T-cell (primary cell): ENCODE measurements at regions not wholly inside any gene's neighbourhood (a gene's known extent, or its start where the extent isn't known, plus 50 kb on each side); places are given as distances from the start of the nearest gene placed in this dataset.
"Not testable (repeated sequence)": the region's sequence is repeated elsewhere in the genome, so short reads cannot be mapped to it uniquely, and the experiment has no call there.

Source experiments
- ATAC-seq, 4 experiments: fragments of 200-7000 bp in 3 of 4; fragments of 150-1000 bp in 1 of 4; cut with Tn5 transposase; replicated peaks in 1 of 4; 1 replicate in 3 of 4; 2 replicates in 1 of 4; pipeline ENCODE4 v1.10.0; 2021; ENCODE audit warnings: moderate library complexity in 3 of 4, mild to moderate bottlenecking in 2 of 4, moderate number of reproducible peaks in 1 of 4
- CTCF ChIA-PET, 2 donors: fragments of 300-600 bp; sonication (Branson Sonifier 250); formaldehyde crosslinking; loops; one replicate each; lab custom pipeline; 2022; ENCODE audit warnings: antibody characterized with exemption in 2 of 2; lab: Charles Lee
- POLR2A ChIA-PET, 2 donors: fragments of 300-600 bp; sonication (Branson Sonifier 250); formaldehyde crosslinking; loops; one replicate each; lab custom pipeline; 2022; ENCODE audit warnings: antibody characterized with exemption in 2 of 2; lab: Charles Lee
- DNase-seq, 35 experiments: peaks; one replicate each; pipeline versions ENCODE4 v3.0.0 to v3.0.0-alpha.2; 2013 to 2023
- H3K27ac ChIP-seq: one replicate; pipeline ENCODE4 v1.5.1; 2013; ENCODE audit warnings: low read length
- H3K27me3 ChIP-seq, 2 experiments: replicated peaks in 1 of 2; 1 replicate in 1 of 2; 2 replicates in 1 of 2; pipeline versions ENCODE4 v1.6.1 to v1.7.0; 2013; ENCODE audit warnings: low read length in 1 of 2, mixed read lengths in 1 of 2; ENCODE audit not compliant: control insufficient read depth in 2 of 2, insufficient read depth in 2 of 2; ENCODE audit errors: extremely low read depth in 1 of 2
- H3K36me3 ChIP-seq, 2 donors: 1 replicate in 1 of 2; 2 replicates in 1 of 2; pipeline versions ENCODE4 v1.6.1 to v1.7.0; 2013; ENCODE audit warnings: low read length in 1 of 2; ENCODE audit not compliant: control insufficient read depth in 2 of 2, insufficient read depth in 1 of 2; ENCODE audit errors: extremely low read depth in 1 of 2
- H3K4me1 ChIP-seq, 2 experiments: 1 replicate in 1 of 2; 2 replicates in 1 of 2; pipeline versions ENCODE4 v1.6.1 to v1.7.0; 2013; ENCODE audit warnings: low read length in 2 of 2, mixed read lengths in 1 of 2; ENCODE audit not compliant: insufficient read depth in 2 of 2, control insufficient read depth in 1 of 2; ENCODE audit errors: extremely low read depth in 1 of 2
- H3K4me3 ChIP-seq, 2 donors: 1 replicate in 1 of 2; 2 replicates in 1 of 2; pipeline versions ENCODE4 v1.5.1 to v1.7.0; 2013; ENCODE audit warnings: mild to moderate bottlenecking in 2 of 2, low read length in 1 of 2, moderate library complexity in 1 of 2; ENCODE audit not compliant: control insufficient read depth in 1 of 2; ENCODE audit errors: extremely low read depth in 1 of 2
- H3K9me3 ChIP-seq: 2 replicates; pipeline ENCODE4 v1.7.0; 2013
- H3K27ac Mint-ChIP-seq, 2 donors: one replicate each; pipeline ENCODE4 v1.8.0; 2020 to 2021; ENCODE audit warnings: mild to moderate bottlenecking in 2 of 2, mixed read lengths in 2 of 2
- H3K27me3 Mint-ChIP-seq, 2 donors: one replicate each; pipeline ENCODE4 v1.8.0; 2021 to 2022; ENCODE audit warnings: mixed read lengths in 2 of 2
- H3K36me3 Mint-ChIP-seq: one replicate; pipeline ENCODE4 v1.8.0; 2021; ENCODE audit warnings: mixed read lengths
- H3K4me1 Mint-ChIP-seq, 3 donors: one replicate each; pipeline ENCODE4 v1.8.0; 2020 to 2022; ENCODE audit warnings: mixed read lengths in 3 of 3, mild to moderate bottlenecking in 1 of 3
- H3K4me3 Mint-ChIP-seq, 3 donors: one replicate each; pipeline ENCODE4 v1.8.0; 2020 to 2022; ENCODE audit warnings: mild to moderate bottlenecking in 3 of 3, mixed read lengths in 3 of 3, moderate library complexity in 3 of 3
- H3K9me3 Mint-ChIP-seq, 3 donors: one replicate each; pipeline ENCODE4 v1.8.0; 2020 to 2022; ENCODE audit warnings: mixed read lengths in 3 of 3
- WGBS: methylation state at CpG from one replicate; pipeline ENCODE4 v1.1.5; 2013; ENCODE audit warnings: missing lambda C conversion rate; ENCODE audit not compliant: insufficient coverage; 5-methylcytosine and 5-hydroxymethylcytosine counted together

DNA sequence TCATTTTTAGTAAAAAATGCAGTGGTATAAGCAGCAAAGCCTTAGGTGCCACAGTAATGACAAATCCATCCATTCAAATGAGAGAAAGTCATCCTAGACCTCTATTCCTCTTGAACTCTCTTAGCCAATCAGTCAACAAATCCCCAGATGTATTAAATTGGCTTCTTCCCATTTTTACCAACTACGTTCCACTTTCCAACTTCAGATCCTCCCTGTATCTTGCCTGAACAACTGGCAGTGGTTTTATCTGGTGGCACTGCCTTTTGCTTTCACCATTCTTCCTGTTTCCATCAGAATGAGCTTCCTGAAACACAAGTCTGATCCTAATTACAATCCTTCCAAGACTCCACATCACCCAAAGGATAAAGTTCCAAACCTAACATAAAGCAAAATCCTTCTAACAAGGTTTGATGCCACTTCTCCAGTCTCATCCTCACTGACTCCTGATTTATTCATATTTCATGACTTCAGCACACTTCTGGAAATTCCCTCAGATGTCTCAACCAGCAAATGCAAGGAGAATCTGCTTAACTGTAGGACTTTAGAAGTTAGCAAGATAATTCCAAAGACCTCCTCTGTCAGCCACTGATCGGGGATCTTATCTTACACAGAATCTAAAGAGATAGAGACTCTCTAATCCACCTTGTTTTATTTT, 69.8 kb upstream of the SLC4A7 start:
- Histone ChIP-seq H3K36me3 (no peaks in the 10 kb centered on the region), H3K27me3 (no peaks in the 10 kb centered on the region), H3K9me3 (no peaks in the 10 kb centered on the region), H3K4me1 (no peaks in the 10 kb centered on the region), H3K4me3 (no peak overlapping the region), H3K27ac (no peak overlapping the region)
- ChIA-PET CTCF (interaction anchor here in 1 of 2 donors (0.8 kb wide), 1 partner anchor 10 kb away, joined by 3 read pairs; no protein-coding TSS in a partner anchor), POLR2A (no interaction called here)
- H3K27me3 Mint-ChIP-seq: peaks cover 0 to 2% of the 10 kb centered on the region in 2 donors
- H3K4me3 Mint-ChIP-seq: no peak overlapping the region
- WGBS: 100% methylated on average over 1 of the region's 2 CpGs
- H3K27ac Mint-ChIP-seq: no peak overlapping the region
- no peaks in the 10 kb centered on the region for H3K4me1 Mint-ChIP-seq
- ATAC-seq: no peak
- H3K36me3 Mint-ChIP-seq: no peaks in the 10 kb centered on the region
- peaks cover 0 to 11% (median 4%) of the 10 kb centered on the region in 3 donors for H3K9me3 Mint-ChIP-seq
- no peak for DNase-seq

DNA sequence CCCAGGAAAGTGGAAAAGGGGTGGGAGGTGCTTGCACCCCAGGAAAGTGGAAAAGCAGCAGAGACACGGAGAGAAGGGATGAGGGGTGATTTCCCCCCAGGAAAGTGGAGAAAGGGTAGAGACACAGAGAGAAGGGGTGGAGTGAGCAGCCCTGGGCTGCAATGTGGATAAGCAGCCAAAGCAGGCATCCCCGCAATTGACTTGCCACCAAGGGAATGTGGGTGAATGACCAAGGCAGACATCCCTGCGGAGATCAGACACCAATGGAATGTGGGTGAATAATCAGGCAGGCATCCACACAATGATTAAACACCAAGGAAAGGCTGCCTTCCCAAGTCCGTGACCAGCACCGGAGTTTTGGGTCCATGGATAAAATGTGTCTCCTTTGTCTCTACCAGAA, 68.5 kb upstream of the SLC4A7 start:
- H3K4me1 ChIP-seq, H3K36me3 ChIP-seq, H3K27me3 Mint-ChIP-seq, H3K27ac Mint-ChIP-seq, H3K36me3 Mint-ChIP-seq, H3K4me3 ChIP-seq, CTCF ChIA-PET, H3K27ac ChIP-seq, H3K27me3 ChIP-seq, H3K9me3 ChIP-seq, H3K4me3 Mint-ChIP-seq, ATAC-seq, POLR2A ChIA-PET, DNase-seq, H3K4me1 Mint-ChIP-seq: not testable (repeated sequence)
- peaks cover 0 to 11% (median 4%) of the 10 kb centered on the region in 3 donors for H3K9me3 Mint-ChIP-seq
- 89% methylated on average over 1 of the region's 5 CpGs for WGBS

GRCh38 chr3:27551413-27551812, 67.2 kb upstream of the SLC4A7 start:
- POLR2A ChIA-PET, H3K27me3 Mint-ChIP-seq: not testable (repeated sequence)
- 88% methylated on average over 1 of the region's 4 CpGs for WGBS

DNA sequence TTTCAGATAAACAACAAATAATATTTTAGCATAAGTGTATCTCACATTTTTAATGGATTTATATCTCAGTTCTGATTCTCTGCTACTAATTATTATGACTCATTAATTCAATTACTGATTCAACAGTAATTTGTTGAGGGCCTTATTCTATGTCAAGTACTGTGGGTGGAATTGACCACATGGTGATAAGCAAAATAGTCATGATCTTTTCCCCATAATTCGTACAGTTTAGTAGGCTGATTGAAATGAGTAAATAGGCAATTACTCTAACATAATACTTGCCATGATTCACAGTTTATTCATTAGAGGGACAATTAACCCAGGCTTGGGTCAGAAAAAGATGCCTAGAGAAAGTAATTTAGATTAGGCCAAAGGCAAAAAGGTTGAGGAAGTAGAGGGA, 60.9 kb upstream of the SLC4A7 start:
- H3K27me3 Mint-ChIP-seq: no peaks in the 10 kb centered on the region
- Histone ChIP-seq H3K36me3 (no peaks in the 10 kb centered on the region), H3K4me3 (no peak overlapping the region), H3K9me3 (no peaks in the 10 kb centered on the region), H3K27ac (no peak overlapping the region), H3K4me1 (no peaks in the 10 kb centered on the region), H3K27me3 (no peaks in the 10 kb centered on the region)
- ChIA-PET CTCF (interaction anchor here in 1 of 2 donors (0.5 kb wide), 1 partner anchor 47 kb away, joined by 3 read pairs; no protein-coding TSS in a partner anchor), POLR2A (no interaction called here)
- ATAC-seq: no peak
- H3K4me3 Mint-ChIP-seq: no peak overlapping the region
- DNase-seq: no peak
- H3K9me3 Mint-ChIP-seq: no peaks in the 10 kb centered on the region
- H3K36me3 Mint-ChIP-seq: no peaks in the 10 kb centered on the region
- WGBS: no CpG with 5 or more reads among the region's 1 CpG
- H3K4me1 Mint-ChIP-seq: no peaks in the 10 kb centered on the region
- no peak overlapping the region for H3K27ac Mint-ChIP-seq

More at GRCh38 chr3:27551413-27551812, 67.2 kb upstream of the SLC4A7 start:
- ATAC-seq, H3K9me3 ChIP-seq, H3K4me1 ChIP-seq, H3K36me3 ChIP-seq, H3K4me3 ChIP-seq, H3K27ac ChIP-seq, H3K36me3 Mint-ChIP-seq, H3K4me3 Mint-ChIP-seq, DNase-seq, CTCF ChIA-PET, H3K4me1 Mint-ChIP-seq, H3K27ac Mint-ChIP-seq, H3K27me3 ChIP-seq: not testable (repeated sequence)
- peaks cover 0 to 11% (median 4%) of the 10 kb centered on the region in 3 donors for H3K9me3 Mint-ChIP-seq

DNA sequence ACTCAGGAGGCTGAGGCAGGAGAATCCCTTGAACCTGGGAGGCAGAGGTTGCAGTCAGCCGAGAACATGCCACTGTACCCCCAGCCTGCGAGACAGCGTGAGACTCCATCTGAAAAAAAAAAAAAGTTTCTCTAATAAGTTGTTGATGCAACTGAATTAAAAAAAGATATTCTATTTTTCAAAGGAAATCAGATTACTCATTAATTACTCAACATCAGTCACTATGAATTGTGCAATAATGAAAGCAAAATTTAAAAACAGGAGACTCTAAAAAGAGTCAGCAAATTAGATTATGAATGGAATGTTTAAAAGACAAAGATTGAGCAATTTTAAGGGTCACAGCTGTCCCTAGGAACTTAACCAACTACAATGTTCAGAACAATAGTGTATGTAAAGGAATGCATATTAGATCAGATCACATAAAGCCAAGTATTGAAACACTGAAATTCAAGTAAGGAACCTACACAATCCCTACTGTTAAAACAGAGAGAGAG, 60.2 kb upstream of the SLC4A7 start:
- H3K36me3 Mint-ChIP-seq: no peaks in the 10 kb centered on the region
- H3K27me3 ChIP-seq: peaks cover 0 to 1% of the 10 kb centered on the region in 2 experiments
- H3K4me1 ChIP-seq: no peaks in the 10 kb centered on the region
- no peak overlapping the region for H3K27ac ChIP-seq
- H3K4me1 Mint-ChIP-seq: no peaks in the 10 kb centered on the region
- no CpG with 5 or more reads among the region's 3 CpGs for WGBS
- no peaks in the 10 kb centered on the region for H3K9me3 ChIP-seq
- no peak for ATAC-seq
- POLR2A ChIA-PET: no interaction called here
- H3K4me3 ChIP-seq: no peak overlapping the region
- CTCF ChIA-PET: no interaction called here
- no peak for DNase-seq
- no peak overlapping the region for H3K4me3 Mint-ChIP-seq
- H3K36me3 ChIP-seq: no peaks in the 10 kb centered on the region
- H3K27me3 Mint-ChIP-seq: no peaks in the 10 kb centered on the region
- H3K9me3 Mint-ChIP-seq: no peaks in the 10 kb centered on the region
- no peak overlapping the region for H3K27ac Mint-ChIP-seq

- ATAC-seq: no peak
- peaks cover 0 to 3% of the 10 kb centered on the region in 2 donors for H3K27me3 Mint-ChIP-seq
- ChIA-PET POLR2A (no interaction called here), CTCF (no interaction called here)
- H3K27ac Mint-ChIP-seq: no peak overlapping the region
- H3K36me3 Mint-ChIP-seq: no peaks in the 10 kb centered on the region
- no peaks in the 10 kb centered on the region for H3K4me1 Mint-ChIP-seq
- H3K4me3 Mint-ChIP-seq: no peak overlapping the region
- H3K9me3 ChIP-seq: no peaks in the 10 kb centered on the region
- 100% methylated on average over 1 of the region's 5 CpGs for WGBS
- no peak overlapping the region for H3K4me3 ChIP-seq
- no peaks in the 10 kb centered on the region for H3K4me1 ChIP-seq
- peaks cover 0 to 3% of the 10 kb centered on the region in 2 experiments for H3K27me3 ChIP-seq
- H3K9me3 Mint-ChIP-seq: no peaks in the 10 kb centered on the region
- DNase-seq: no peak
- H3K27ac ChIP-seq: no peak overlapping the region
- H3K36me3 ChIP-seq: no peaks in the 10 kb centered on the region
Measured at GRCh38 chr3:27542476-27542875, 58.3 kb upstream of the SLC4A7 start.
